ENCODE measurements at regions not wholly inside any gene's neighbourhood (a gene's known extent, or its start where the extent isn't known, plus 50 kb on each side); places are given as distances from the start of the nearest gene placed in this dataset.

- ChIA-PET POLR2A (ENCODE audit: unreplicated experiment) (no interaction called here), CTCF (no interaction called here)
- Histone ChIP-seq H3F3A (ENCODE audit: low read length, unreplicated experiment) (no peaks in the 10 kb centered on the region), H3K27me3 (ENCODE audit: low read length) (no peaks in the 10 kb centered on the region), H3K4me1 (ENCODE audit: insufficient read depth, low read length) (no peaks in the 10 kb centered on the region), H3K9ac (ENCODE audit: low read length) (no peak overlapping the region), H2AFZ (ENCODE audit: low read length) (no peak overlapping the region), H3K36me3 (ENCODE audit: low read depth, low read length) (no peaks in the 10 kb centered on the region), H4K20me1 (ENCODE audit: low read length) (no peaks in the 10 kb centered on the region), H3K9me3 (ENCODE audit: low read length) (no peaks in the 10 kb centered on the region), H3K79me2 (ENCODE audit: low read length) (no peaks in the 10 kb centered on the region), H3K27ac (ENCODE audit: low read length) (no peak overlapping the region), H3K9me2 (replicated peaks; ENCODE audit: low read length) (no peaks in the 10 kb centered on the region; the same call in 1 of the 2 replicates), H3K4me3 (ENCODE audit: low read length) (no peak overlapping the region), H3K4me2 (ENCODE audit: low read length) (no peak overlapping the region)
- no peak for TF ChIP-seq EZH2phosphoT487 (IDR thresholded peaks at IDR 0.05; ENCODE audit: borderline replicate concordance, low read length)
- TF ChIP-seq, protein P1, sequence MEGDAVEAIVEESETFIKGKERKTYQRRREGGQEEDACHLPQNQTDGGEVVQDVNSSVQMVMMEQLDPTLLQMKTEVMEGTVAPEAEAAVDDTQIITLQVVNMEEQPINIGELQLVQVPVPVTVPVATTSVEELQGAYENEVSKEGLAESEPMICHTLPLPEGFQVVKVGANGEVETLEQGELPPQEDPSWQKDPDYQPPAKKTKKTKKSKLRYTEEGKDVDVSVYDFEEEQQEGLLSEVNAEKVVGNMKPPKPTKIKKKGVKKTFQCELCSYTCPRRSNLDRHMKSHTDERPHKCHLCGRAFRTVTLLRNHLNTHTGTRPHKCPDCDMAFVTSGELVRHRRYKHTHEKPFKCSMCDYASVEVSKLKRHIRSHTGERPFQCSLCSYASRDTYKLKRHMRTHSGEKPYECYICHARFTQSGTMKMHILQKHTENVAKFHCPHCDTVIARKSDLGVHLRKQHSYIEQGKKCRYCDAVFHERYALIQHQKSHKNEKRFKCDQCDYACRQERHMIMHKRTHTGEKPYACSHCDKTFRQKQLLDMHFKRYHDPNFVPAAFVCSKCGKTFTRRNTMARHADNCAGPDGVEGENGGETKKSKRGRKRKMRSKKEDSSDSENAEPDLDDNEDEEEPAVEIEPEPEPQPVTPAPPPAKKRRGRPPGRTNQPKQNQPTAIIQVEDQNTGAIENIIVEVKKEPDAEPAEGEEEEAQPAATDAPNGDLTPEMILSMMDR (conservative IDR thresholded peaks at IDR 0.05; ENCODE audit: low read depth, low read length): no peak
- TF ChIP-seq EZH2 (IDR thresholded peaks at IDR 0.05; ENCODE audit: low read length, unreplicated experiment): no peak
- intact Hi-C loops (cut with micrococcal nuclease): no loop called here
- no peak for ATAC-seq
- no peak for DNase-seq
- BruUV-seq (replicated peaks): no TSS peak
Observed at GRCh38 chr15:47301481-47301880, 415.8 kb upstream of the SEMA6D start.

DNA sequence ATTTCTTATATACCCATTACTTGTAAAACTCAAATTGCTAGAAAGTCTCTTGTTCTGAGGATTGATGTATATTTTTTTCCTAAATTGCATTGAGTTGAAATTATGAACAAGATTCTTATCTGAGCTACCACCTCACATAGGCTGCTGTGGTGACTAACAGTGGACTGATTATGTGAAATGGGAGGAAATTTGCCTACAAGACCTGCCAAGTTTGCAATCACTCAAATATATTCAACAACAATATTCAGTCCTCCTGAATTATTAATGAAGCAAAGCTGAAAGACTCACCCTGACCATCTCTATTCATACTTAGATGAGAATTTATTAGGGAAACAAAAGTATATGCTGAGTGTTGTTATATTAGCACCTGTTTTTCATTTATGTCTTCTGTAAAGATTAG, 412.6 kb upstream of the SEMA6D start:
- TF ChIP-seq EZH2 (IDR thresholded peaks at IDR 0.05; ENCODE audit: low read length, unreplicated experiment) (no peak), EZH2phosphoT487 (IDR thresholded peaks at IDR 0.05; ENCODE audit: borderline replicate concordance, low read length) (no peak)
- TF ChIP-seq, protein P1 (conservative IDR thresholded peaks at IDR 0.05; ENCODE audit: low read depth, low read length): no peak
- H3K27ac ChIP-seq (ENCODE audit: low read length): no peak overlapping the region
- DNase-seq: no peak
- H2AFZ ChIP-seq (ENCODE audit: low read length): no peak overlapping the region
- intact Hi-C loops (cut with micrococcal nuclease): no loop called here
- no peak overlapping the region for H3K4me3 ChIP-seq (ENCODE audit: low read length)
- H3K36me3 ChIP-seq (ENCODE audit: low read depth, low read length): no peaks in the 10 kb centered on the region
- H3K79me2 ChIP-seq (ENCODE audit: low read length): no peaks in the 10 kb centered on the region
- no peaks in the 10 kb centered on the region for H3F3A ChIP-seq (ENCODE audit: low read length, unreplicated experiment)
- no peaks in the 10 kb centered on the region for H3K27me3 ChIP-seq (ENCODE audit: low read length)
- no TSS peak for BruUV-seq (replicated peaks)
- no peaks in the 10 kb centered on the region for H3K9me2 ChIP-seq (replicated peaks; ENCODE audit: low read length)
- ChIA-PET POLR2A (ENCODE audit: unreplicated experiment) (no interaction called here), CTCF (no interaction called here)
- H3K9me3 ChIP-seq (ENCODE audit: low read length): no peaks in the 10 kb centered on the region
- H3K4me2 ChIP-seq (ENCODE audit: low read length): no peak overlapping the region
- no peak for ATAC-seq
- H3K4me1 ChIP-seq (ENCODE audit: insufficient read depth, low read length): no peaks in the 10 kb centered on the region
- no peak overlapping the region for H3K9ac ChIP-seq (ENCODE audit: low read length)
- H4K20me1 ChIP-seq (ENCODE audit: low read length): no peaks in the 10 kb centered on the region

DNA sequence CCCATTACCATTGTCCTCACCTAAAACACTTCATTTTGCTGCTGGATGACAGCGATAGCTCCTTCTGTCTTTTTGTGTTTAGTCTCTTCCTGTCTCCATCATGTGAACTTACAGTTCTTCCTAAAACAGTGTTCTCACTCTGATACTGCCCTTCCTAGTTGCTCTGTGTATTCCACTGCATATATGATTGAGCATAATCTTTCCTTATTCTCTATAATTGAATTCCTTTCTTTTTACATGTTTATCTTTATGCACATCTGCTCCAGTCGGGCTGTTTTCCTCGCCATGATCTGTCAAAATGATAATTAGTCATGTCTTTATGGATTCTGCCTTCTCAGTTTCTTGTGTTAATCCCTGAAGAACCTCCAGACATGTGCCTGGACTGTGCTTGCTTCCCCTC, 405.1 kb upstream of the SEMA6D start:
- ChIA-PET POLR2A (ENCODE audit: unreplicated experiment) (no interaction called here), CTCF (no interaction called here)
- H3K36me3 ChIP-seq (ENCODE audit: low read depth, low read length): no peaks in the 10 kb centered on the region
- H3K9ac ChIP-seq (ENCODE audit: low read length): no peak overlapping the region
- H3K4me2 ChIP-seq (ENCODE audit: low read length): no peak overlapping the region
- no peaks in the 10 kb centered on the region for H3K27me3 ChIP-seq (ENCODE audit: low read length)
- H3K4me3 ChIP-seq (ENCODE audit: low read length): no peak overlapping the region
- H3F3A ChIP-seq (ENCODE audit: low read length, unreplicated experiment): no peaks in the 10 kb centered on the region
- ATAC-seq (no peak), DNase-seq (no peak)
- no peak for TF ChIP-seq EZH2phosphoT487 (IDR thresholded peaks at IDR 0.05; ENCODE audit: borderline replicate concordance, low read length)
- H3K4me1 ChIP-seq (ENCODE audit: insufficient read depth, low read length): no peaks in the 10 kb centered on the region
- no peaks in the 10 kb centered on the region for H3K9me3 ChIP-seq (ENCODE audit: low read length)
- BruUV-seq (replicated peaks): no TSS peak
- intact Hi-C loops (cut with micrococcal nuclease): no loop called here
- H2AFZ ChIP-seq (ENCODE audit: low read length): no peak overlapping the region
- no peaks in the 10 kb centered on the region for H4K20me1 ChIP-seq (ENCODE audit: low read length)
- no peaks in the 10 kb centered on the region for H3K9me2 ChIP-seq (replicated peaks; ENCODE audit: low read length)
- H3K27ac ChIP-seq (ENCODE audit: low read length): no peak overlapping the region
- no peaks in the 10 kb centered on the region for H3K79me2 ChIP-seq (ENCODE audit: low read length)

Measured in PC-3 (cell line).